GM12892 (cell line): ENCODE measurements at regions not wholly inside any gene's neighbourhood (a gene's known extent, or its start where the extent isn't known, plus 50 kb on each side); places are given as distances from the start of the nearest gene placed in this dataset.

Source experiments
- POLR2A ChIP-seq: IDR thresholded peaks from 2 replicates; pipeline ENCODE4 v1.6.1; 2011; ENCODE audit warnings: low read depth, low read length, control low read depth
- POLR2AphosphoS5 ChIP-seq: IDR thresholded peaks from 2 replicates; pipeline ENCODE4 v1.6.1; 2011; ENCODE audit warnings: low read depth, low read length, control low read depth

GRCh38 chr3:112751061-112751460, 95.6 kb downstream of the CD200R1L start:
- TF ChIP-seq POLR2AphosphoS5 (no peak), POLR2A (no peak)
